Ectodermal cell (in vitro differentiated cells): ENCODE measurements at regions not wholly inside any gene's neighbourhood (a gene's known extent, or its start where the extent isn't known, plus 50 kb on each side); places are given as distances from the start of the nearest gene placed in this dataset.

Source experiments
- H3K27ac ChIP-seq: 2 replicates; pipeline ENCODE4 v1.7.0; 2013; ENCODE audit warnings: mild to moderate bottlenecking, low read depth, low read length; ENCODE audit not compliant: insufficient read depth, poor library complexity, severe bottlenecking
- H3K27me3 ChIP-seq: 2 replicates; pipeline ENCODE4 v1.7.0; 2013; ENCODE audit warnings: mild to moderate bottlenecking, low read length; ENCODE audit not compliant: insufficient read depth, control insufficient read depth, poor library complexity, severe bottlenecking
- H3K36me3 ChIP-seq: one replicate; pipeline ENCODE4 v1.7.0; 2013; ENCODE audit warnings: low read length; ENCODE audit not compliant: control insufficient read depth, insufficient read depth
- H3K4me1 ChIP-seq: one replicate; pipeline ENCODE4 v1.7.0; 2013; ENCODE audit warnings: low read length; ENCODE audit not compliant: control insufficient read depth, insufficient read depth
- H3K4me3 ChIP-seq: 2 replicates; pipeline ENCODE4 v1.7.0; 2013; ENCODE audit warnings: low read depth, low read length, control low read depth; ENCODE audit not compliant: insufficient read depth
- H3K9me3 ChIP-seq: 2 replicates; pipeline ENCODE4 v1.7.0; 2013; ENCODE audit warnings: mild to moderate bottlenecking, low read length, moderate library complexity; ENCODE audit not compliant: control insufficient read depth
- WGBS, 2 experiments: methylation state at CpG; one replicate each; pipeline ENCODE4 v1.1.7; 2013; ENCODE audit warnings: missing lambda C conversion rate in 2 of 2; 5-methylcytosine and 5-hydroxymethylcytosine counted together

DNA sequence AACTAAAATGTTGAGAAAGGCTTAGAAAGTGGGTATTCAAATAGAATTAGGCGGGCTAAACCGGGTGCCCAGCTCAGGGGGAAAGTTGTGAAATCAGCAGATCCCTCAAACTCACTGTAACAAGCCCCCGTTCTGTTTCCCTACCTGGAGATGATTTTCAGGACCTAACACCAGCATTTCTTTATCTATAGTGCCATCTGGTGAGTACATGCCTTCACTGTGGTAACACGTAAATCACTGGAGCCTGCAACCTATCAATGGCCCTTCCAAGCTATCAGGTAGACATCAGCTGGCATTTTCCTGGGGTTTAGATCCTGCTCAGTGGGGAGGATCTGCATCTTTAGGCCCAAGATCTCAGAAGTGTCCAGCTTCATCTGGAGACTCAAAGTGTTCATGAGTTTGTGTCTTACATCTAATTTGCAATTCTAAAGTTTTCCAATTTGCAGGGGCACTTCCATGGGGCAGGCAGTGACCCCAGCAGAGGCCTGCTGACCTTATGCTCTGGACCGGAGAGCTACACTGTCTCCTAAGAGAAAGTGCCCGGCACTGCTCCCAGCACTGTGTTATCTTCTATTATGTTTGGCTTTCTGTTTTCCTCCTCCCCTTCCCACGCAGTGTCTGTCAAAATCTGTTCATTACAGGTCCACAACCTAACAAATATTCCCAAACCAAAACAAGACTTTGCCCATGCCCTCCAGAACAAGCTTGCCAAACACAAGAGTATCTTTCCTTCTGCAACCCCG is 132.5 kb downstream of the LSM5 start:
- no peaks in the 10 kb centered on the region for H3K36me3 ChIP-seq
- no peaks in the 10 kb centered on the region for H3K4me1 ChIP-seq
- no peak overlapping the region for H3K27ac ChIP-seq
- WGBS, 2 experiments, result 66 to 70% methylated on average over 7 to 8 of the region's 8 CpGs
- H3K27me3 ChIP-seq, result no peaks in the 10 kb centered on the region
- no peak overlapping the region for H3K4me3 ChIP-seq
- H3K9me3 ChIP-seq, result no peaks in the 10 kb centered on the region

DNA sequence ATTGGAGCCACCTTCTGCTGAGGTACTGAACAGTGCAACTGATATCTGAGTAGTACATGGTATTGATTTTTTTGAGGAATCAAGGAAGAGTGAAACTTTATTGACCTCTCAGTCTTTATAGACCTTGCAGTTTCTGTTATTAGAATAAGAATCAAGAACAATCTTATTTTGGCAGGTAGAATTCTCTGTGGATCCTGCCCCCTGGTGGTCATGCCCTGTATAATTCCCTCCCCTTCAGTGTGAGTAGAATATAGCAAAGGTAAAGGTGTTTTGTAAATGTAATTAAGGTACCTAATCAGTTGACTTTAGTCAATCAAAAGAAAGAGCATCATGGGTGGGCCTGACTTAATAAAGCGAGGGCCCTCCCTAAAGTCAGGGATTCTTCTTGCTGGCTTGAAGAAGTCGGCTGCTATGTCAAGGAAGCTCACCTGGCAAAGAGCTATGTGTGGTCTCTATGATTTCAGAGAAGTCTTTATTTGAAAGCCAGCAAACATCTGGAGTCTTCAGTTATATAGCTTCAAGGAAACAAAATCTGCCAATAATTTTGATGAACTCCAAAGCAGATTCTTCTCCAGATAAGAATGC is 142.8 kb downstream of the LSM5 start:
- Histone ChIP-seq H3K4me3 (no peak overlapping the region), H3K9me3 (no peaks in the 10 kb centered on the region), H3K27ac (no peak overlapping the region), H3K4me1 (no peaks in the 10 kb centered on the region), H3K27me3 (no peaks in the 10 kb centered on the region), H3K36me3 (no peaks in the 10 kb centered on the region)
- 87 to 95% methylated on average over 2 of the region's 2 CpGs for WGBS, 2 experiments

DNA sequence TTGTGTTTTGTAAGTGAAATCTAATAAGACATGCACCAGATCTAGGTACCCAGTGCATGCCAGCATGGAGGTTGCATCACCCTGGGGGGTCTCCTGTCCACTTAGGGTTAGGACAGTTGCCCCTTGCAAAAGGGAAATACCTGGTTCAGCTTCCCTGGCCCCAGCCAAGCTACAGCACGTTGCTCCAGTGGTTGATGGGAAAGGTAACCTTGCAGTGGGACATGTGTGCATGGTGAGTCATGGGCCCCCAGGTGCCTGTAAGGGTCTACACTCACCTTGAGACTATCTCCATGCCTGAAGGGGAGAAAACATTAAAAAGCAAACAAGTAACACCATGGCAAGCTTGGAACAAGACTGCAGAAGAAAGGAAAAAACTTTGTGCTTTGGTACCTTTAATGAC is 143.9 kb downstream of the LSM5 start:
- 51 to 53% methylated on average over 1 of the region's 1 CpG for WGBS, 2 experiments
- no peak overlapping the region for H3K27ac ChIP-seq
- H3K4me1 ChIP-seq, result no peaks in the 10 kb centered on the region
- H3K36me3 ChIP-seq, result no peaks in the 10 kb centered on the region
- no peak overlapping the region for H3K4me3 ChIP-seq
- H3K9me3 ChIP-seq, result no peaks in the 10 kb centered on the region
- H3K27me3 ChIP-seq, result no peaks in the 10 kb centered on the region

DNA sequence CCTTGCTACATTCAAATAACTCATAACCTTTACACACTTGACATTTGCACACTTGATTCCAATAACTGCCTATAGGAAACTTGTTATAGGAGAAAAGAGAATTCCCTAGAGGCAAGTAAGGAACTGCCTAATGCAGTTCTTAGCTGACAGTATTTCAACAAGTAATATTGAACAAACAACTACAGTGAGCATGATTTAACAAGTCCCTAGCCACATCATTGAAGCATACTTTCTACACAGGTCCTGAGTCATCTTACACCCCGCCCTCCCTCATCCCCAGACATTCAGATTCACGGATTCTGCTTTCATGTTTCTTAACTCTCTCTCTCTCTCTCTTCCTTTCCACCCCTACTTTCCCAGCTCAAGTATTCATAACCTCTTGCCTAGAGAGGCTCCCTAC is 153.5 kb downstream of the LSM5 start:
- WGBS, 2 experiments, result 82 to 84% methylated on average over 2 of the region's 2 CpGs
- no peaks in the 10 kb centered on the region for H3K27me3 ChIP-seq
- no peaks in the 10 kb centered on the region for H3K9me3 ChIP-seq
- no peaks in the 10 kb centered on the region for H3K36me3 ChIP-seq
- H3K4me1 ChIP-seq, result no peaks in the 10 kb centered on the region
- H3K27ac ChIP-seq, result no peak overlapping the region
- H3K4me3 ChIP-seq, result no peak overlapping the region

DNA sequence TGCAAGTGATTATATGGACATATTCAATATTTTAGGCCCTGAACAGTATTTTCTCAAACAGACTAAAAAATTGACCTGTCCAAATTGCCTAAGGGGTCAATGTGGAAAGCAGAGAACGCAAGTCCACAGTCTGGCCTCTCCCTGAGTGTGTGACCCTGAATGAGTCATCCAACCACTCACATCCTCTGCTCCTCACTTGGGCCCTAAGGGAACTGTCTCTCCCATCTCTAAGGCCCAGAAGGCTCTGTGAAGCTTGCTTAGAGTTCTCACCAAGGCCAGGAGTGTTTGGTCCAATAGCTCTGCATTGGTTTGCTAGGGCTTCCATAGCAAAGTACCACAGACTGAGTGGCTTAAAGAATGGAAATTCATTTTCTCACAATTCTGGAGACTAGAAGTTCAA is 155.1 kb downstream of the LSM5 start:
- no peak overlapping the region for H3K4me3 ChIP-seq
- 92 to 95% methylated on average over 1 of the region's 1 CpG for WGBS, 2 experiments
- H3K36me3 ChIP-seq, result no peaks in the 10 kb centered on the region
- H3K27me3 ChIP-seq, result no peaks in the 10 kb centered on the region
- H3K27ac ChIP-seq, result no peak overlapping the region
- H3K9me3 ChIP-seq, result no peaks in the 10 kb centered on the region
- H3K4me1 ChIP-seq, result no peaks in the 10 kb centered on the region

DNA sequence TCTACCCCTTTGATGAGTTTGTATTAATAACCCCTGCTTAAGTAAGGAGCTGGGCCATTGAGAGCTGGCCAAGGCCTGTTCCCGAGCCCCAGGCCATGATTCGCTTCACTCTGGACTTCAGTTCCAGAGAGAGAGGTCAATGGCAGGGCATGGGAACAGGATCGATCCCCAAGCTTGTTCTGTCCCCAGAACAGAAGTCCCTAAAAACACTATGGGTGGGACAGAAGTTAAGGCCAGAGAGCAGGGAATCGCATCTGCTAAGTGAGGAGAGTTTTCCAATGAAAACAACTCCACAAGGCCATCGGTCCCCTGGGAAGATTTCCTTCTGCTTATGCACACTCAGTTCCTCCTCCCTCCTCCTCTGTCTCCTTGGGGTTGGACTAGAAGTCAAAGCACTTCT is 159.6 kb downstream of the LSM5 start:
- H3K27me3 ChIP-seq, result no peaks in the 10 kb centered on the region
- 91 to 97% methylated on average over 5 of the region's 5 CpGs for WGBS, 2 experiments
- H3K9me3 ChIP-seq, result no peaks in the 10 kb centered on the region

DNA sequence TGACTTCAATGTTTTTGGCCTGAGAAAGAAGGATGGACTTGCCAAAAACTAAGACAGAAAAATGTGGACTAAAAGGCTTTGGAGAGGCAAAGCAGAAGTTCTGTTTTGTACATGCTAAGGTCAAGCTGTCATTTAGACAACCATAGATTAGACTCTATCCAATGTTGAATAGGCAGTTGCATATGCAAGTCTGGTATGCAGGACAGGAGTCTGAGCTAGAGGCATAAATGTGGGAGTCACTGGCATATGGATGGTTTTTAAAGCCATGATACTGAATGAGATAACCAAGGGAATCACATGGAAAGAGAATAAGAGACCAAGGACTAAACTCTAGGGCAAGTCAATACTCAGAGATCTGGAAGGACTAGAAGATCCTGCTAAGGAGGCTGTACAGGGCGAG is 164.1 kb downstream of the LSM5 start:
- Histone ChIP-seq H3K4me1 (no peaks in the 10 kb centered on the region), H3K27ac (no peak overlapping the region)
- 80 to 81% methylated on average over 1 of the region's 1 CpG for WGBS, 2 experiments

More for the DNA sequence above, 159.6 kb downstream of the LSM5 start:
- Histone ChIP-seq H3K36me3 (no peaks in the 10 kb centered on the region), H3K27ac (no peak overlapping the region), H3K4me3 (no peak overlapping the region), H3K4me1 (no peaks in the 10 kb centered on the region)

DNA sequence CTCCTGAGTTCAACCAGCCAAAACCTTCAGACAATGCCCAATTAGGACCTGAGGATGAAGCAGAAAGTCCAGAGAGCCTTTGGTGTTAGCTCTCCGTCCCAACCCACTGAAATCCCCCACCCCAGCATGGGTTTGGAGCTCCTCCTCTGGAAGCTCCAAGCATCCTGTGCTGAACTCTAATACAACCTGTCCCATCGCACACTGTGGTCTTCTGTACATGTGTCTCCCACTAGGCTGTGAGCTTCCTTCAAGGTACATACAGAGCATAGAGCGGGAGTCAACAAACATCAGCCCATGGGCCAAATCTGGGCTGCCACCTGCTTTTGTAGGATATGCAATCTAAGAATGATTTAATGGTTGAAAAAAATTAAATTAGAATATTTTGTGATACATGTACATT is 166.5 kb downstream of the LSM5 start:
- Histone ChIP-seq H3K36me3 (no peaks in the 10 kb centered on the region), H3K27ac (no peak overlapping the region), H3K27me3 (no peaks in the 10 kb centered on the region), H3K4me1 (no peaks in the 10 kb centered on the region), H3K9me3 (no peaks in the 10 kb centered on the region), H3K4me3 (no peak overlapping the region)
- 93 to 95% methylated on average over 3 of the region's 3 CpGs for WGBS, 2 experiments

More for the DNA sequence above, 164.1 kb downstream of the LSM5 start:
- Histone ChIP-seq H3K9me3 (no peaks in the 10 kb centered on the region), H3K36me3 (no peaks in the 10 kb centered on the region), H3K4me3 (no peak overlapping the region), H3K27me3 (no peaks in the 10 kb centered on the region)

DNA sequence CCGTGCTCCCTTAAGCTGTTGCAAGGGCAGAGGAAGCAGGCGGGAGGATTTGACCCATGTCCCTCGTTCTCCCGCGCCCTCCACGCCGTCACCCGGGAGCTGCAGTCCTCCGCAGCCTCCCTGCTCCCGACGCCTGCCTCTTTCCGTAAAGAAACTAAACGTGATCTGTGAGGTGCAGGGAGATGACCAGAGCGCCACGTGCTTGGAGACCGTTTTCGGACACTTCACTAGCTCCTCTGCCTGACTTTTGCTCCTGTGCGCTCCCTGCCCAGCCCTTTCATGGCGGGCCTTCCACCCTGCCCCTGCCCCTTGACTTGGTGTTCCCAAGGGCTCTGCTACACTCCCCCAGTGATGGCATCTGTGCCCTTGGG is 171.2 kb downstream of the LSM5 start:
- WGBS, 2 experiments, result 93% methylated on average over 19 of the region's 19 CpGs
- no peaks in the 10 kb centered on the region for H3K4me1 ChIP-seq
- H3K36me3 ChIP-seq, result no peaks in the 10 kb centered on the region
- H3K27ac ChIP-seq, result no peak overlapping the region
- H3K4me3 ChIP-seq, result no peak overlapping the region
- peaks cover 5% of the 10 kb centered on the region for H3K27me3 ChIP-seq
- H3K9me3 ChIP-seq, result no peaks in the 10 kb centered on the region

DNA sequence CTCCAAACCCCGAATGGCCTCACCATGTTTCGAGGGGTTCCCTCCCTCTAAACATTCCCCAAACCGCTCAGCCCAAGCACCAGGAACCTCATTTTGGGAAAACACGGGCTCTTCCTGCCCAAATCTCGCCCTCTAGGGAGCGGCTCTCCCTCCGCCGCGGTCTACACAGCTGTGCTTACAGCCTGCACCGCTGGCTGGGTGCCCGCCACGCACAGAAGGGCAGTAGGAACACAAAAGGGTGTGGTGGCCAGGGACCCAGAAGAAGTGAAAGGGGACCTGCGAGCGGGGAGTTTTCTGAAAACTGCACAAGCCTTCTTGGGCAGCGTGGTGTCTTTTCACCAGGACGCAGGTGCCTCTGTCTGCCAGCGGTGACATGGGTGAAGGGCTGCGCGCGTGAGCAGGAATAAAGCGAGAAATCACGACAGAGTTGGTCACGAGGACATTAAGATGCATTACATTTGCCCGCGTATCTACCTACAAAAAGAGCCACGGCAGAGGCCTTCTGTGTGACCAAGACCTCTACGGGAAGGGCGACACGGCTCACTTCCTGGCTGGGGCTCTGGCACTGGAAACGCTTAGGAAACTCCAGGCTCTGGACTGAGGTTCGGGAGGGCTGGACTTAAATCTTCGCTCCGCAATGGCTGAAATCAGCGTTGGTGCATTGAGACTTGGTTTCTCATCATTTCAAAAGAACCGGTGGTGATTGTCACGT is 171.7 kb downstream of the LSM5 start:
- peaks cover 5% of the 10 kb centered on the region for H3K27me3 ChIP-seq
- H3K27ac ChIP-seq, result no peak overlapping the region
- no peaks in the 10 kb centered on the region for H3K4me1 ChIP-seq
- no peak overlapping the region for H3K4me3 ChIP-seq
- no peaks in the 10 kb centered on the region for H3K9me3 ChIP-seq
- 92 to 93% methylated on average over 36 of the region's 36 CpGs for WGBS, 2 experiments
- H3K36me3 ChIP-seq, result no peaks in the 10 kb centered on the region
